B cell (primary cell): ENCODE measurements at regions not wholly inside any gene's neighbourhood (a gene's known extent, or its start where the extent isn't known, plus 50 kb on each side); places are given as distances from the start of the nearest gene placed in this dataset.

Experiments used
- ATAC-seq: fragments of 200-7000 bp; cut with Tn5 transposase; one replicate; pipeline ENCODE4 v1.10.0; 2021; ENCODE audit warnings: low read depth, mild to moderate bottlenecking, moderate number of reproducible peaks, moderate library complexity
- CTCF ChIA-PET: fragments of 350-600 bp; sonication (Branson Sonifier 250); formaldehyde crosslinking; loops from one replicate; lab custom pipeline; 2021; ENCODE audit warnings: antibody characterized with exemption, inconsistent platforms; lab: Charles Lee
- POLR2A ChIA-PET: fragments of 350-600 bp; sonication (Branson Sonifier 250); formaldehyde crosslinking; loops from one replicate; lab custom pipeline; 2021; ENCODE audit warnings: antibody characterized with exemption; lab: Charles Lee
- DNase-seq: peaks from one replicate; pipeline ENCODE4 v3.0.0; 2013
- H2AFZ ChIP-seq: 2 replicates; pipeline ENCODE4 v1.6.1; 2012; ENCODE audit warnings: mild to moderate bottlenecking, low read depth, low read length; ENCODE audit not compliant: insufficient read depth, poor library complexity, severe bottlenecking
- H3K27ac ChIP-seq, 2 donors: 1 replicate in 1 of 2; 2 replicates in 1 of 2; pipeline ENCODE4 v1.5.1; 2012 to 2013; ENCODE audit warnings: low read length in 2 of 2, mild to moderate bottlenecking in 2 of 2, moderate library complexity in 1 of 2
- H3K27me3 ChIP-seq, 4 experiments: fragments of 200-600 bp in 1 of 4; sonication (generic) in 1 of 4; replicated peaks in 1 of 4; 1 replicate in 2 of 4; 2 replicates in 2 of 4; pipeline versions ENCODE4 v1.6.1 to v1.7.0; 2013 to 2016; ENCODE audit warnings: low read length in 3 of 4, mild to moderate bottlenecking in 2 of 4, mixed read lengths in 1 of 4, moderate library complexity in 1 of 4; ENCODE audit not compliant: insufficient read depth in 4 of 4, control insufficient read depth in 3 of 4; ENCODE audit errors: control extremely low read depth in 1 of 4
- H3K36me3 ChIP-seq, 2 experiments: replicated peaks in 1 of 2; 1 replicate in 1 of 2; 2 replicates in 1 of 2; pipeline versions ENCODE4 v1.6.1 to v1.7.1; 2013; ENCODE audit warnings: low read length in 1 of 2; ENCODE audit not compliant: insufficient read depth in 2 of 2, control insufficient read depth in 1 of 2; ENCODE audit errors: control extremely low read depth in 1 of 2, extremely low read depth in 1 of 2
- H3K4me1 ChIP-seq, 2 donors: fragments of 200-600 bp in 1 of 2; sonication (generic) in 1 of 2; 1 replicate in 1 of 2; 2 replicates in 1 of 2; pipeline versions ENCODE4 v1.5.1 to v1.6.1; 2013 to 2017; ENCODE audit warnings: low read length in 2 of 2; ENCODE audit not compliant: control insufficient read depth in 2 of 2, insufficient read depth in 2 of 2
- H3K4me2 ChIP-seq: replicated peaks from 2 replicates; pipeline ENCODE3; 2012; ENCODE audit warnings: mild to moderate bottlenecking, low read depth, low read length; ENCODE audit not compliant: poor library complexity, severe bottlenecking
- H3K4me3 ChIP-seq, 5 experiments: fragments of 200-600 bp in 1 of 5; sonication (generic) in 1 of 5; 1 replicate in 3 of 5; 2 replicates in 2 of 5; pipeline versions ENCODE4 v1.5.1 to v1.7.0; 2011 to 2016; ENCODE audit warnings: low read length in 4 of 5, mild to moderate bottlenecking in 4 of 5, low read depth in 2 of 5, control low read depth in 1 of 5, moderate library complexity in 1 of 5; ENCODE audit not compliant: insufficient read depth in 1 of 5; ENCODE audit errors: control extremely low read depth in 1 of 5, extremely low read depth in 1 of 5
- H3K79me2 ChIP-seq: fragments of 200-600 bp; sonication (generic); one replicate; pipeline ENCODE4 v1.6.0; 2016; ENCODE audit warnings: low read length; ENCODE audit not compliant: control insufficient read depth, insufficient read depth
- H3K9ac ChIP-seq: fragments of 200-600 bp; sonication (generic); 2 replicates; pipeline ENCODE4 v1.6.1; 2017; ENCODE audit warnings: mild to moderate bottlenecking, low read length, moderate library complexity
- H3K9me3 ChIP-seq, 3 donors: one replicate each; pipeline versions ENCODE4 v1.6.1 to v1.7.1; 2013; ENCODE audit warnings: low read length in 2 of 3; ENCODE audit not compliant: control insufficient read depth in 2 of 3, insufficient read depth in 1 of 3; ENCODE audit errors: control extremely low read depth in 1 of 3
- H4K20me1 ChIP-seq: 2 replicates; pipeline ENCODE4 v1.6.0; 2012; ENCODE audit warnings: mild to moderate bottlenecking, low read length; ENCODE audit not compliant: insufficient read depth, control insufficient read depth, poor library complexity, severe bottlenecking
- H3K27ac Mint-ChIP-seq: one replicate; pipeline ENCODE4 v1.8.0; 2021; ENCODE audit warnings: mixed read lengths
- H3K27me3 Mint-ChIP-seq: one replicate; pipeline ENCODE4 v1.8.0; 2021; ENCODE audit warnings: mixed read lengths
- H3K4me1 Mint-ChIP-seq: one replicate; pipeline ENCODE4 v1.8.0; 2021; ENCODE audit warnings: mixed read lengths
- H3K4me3 Mint-ChIP-seq: one replicate; pipeline ENCODE4 v1.8.0; 2021; ENCODE audit warnings: mixed read lengths
- H3K9me3 Mint-ChIP-seq: one replicate; pipeline ENCODE4 v1.8.0; 2022; ENCODE audit warnings: mixed read lengths; ENCODE audit not compliant: insufficient read depth
- CTCF ChIP-seq: fragments of 200-600 bp; IDR thresholded peaks from one replicate; pipeline ENCODE4 v1.8.0; 2022; ENCODE audit warnings: antibody characterized with exemption, mild to moderate bottlenecking
- EZH2 ChIP-seq: IDR thresholded peaks from 2 replicates; pipeline ENCODE4 v1.6.1; 2012; ENCODE audit warnings: borderline replicate concordance, low read depth, mild to moderate bottlenecking, moderate library complexity, low read length; ENCODE audit not compliant: insufficient read depth, poor library complexity, severe bottlenecking
- WGBS: methylation state at CpG from one replicate; pipeline ENCODE4 v1.1.5; 2013; ENCODE audit warnings: missing lambda C conversion rate; ENCODE audit not compliant: insufficient coverage; 5-methylcytosine and 5-hydroxymethylcytosine counted together
- intact Hi-C: fragments of 100-400 bp; cut with micrococcal nuclease; formaldehyde crosslinking; loops from one replicate; pipeline ENCODE4 v1.10.0; 2022

DNA sequence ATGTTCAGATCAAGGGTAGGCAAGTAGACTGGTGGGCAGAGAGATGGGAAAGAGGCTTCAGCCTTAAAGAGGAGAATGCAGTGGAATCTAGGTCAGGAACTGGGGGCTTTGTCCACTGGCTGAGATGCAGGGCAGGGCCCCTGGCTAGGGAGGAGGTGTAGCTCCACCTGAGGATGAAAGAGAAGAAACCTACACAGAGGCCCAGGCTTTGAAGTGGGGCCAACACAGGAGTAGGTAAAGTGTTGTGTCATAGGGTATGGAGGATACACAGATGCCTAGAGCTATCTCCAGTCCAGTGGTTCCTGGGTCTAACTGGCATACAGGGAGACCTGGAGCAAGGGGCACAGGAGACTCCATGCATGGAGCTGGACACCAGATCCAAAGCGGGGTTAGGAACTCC lies 73.5 kb downstream of the RASSF10 start:
- no peak overlapping the region for H3K4me3 ChIP-seq
- H4K20me1 ChIP-seq = no peaks in the 10 kb centered on the region
- ATAC-seq = no peak
- H3K36me3 ChIP-seq = no peaks in the 10 kb centered on the region
- H3K79me2 ChIP-seq = no peaks in the 10 kb centered on the region
- no peak overlapping the region for H3K4me3 Mint-ChIP-seq
- no peaks in the 10 kb centered on the region for H3K27me3 ChIP-seq
- ChIA-PET POLR2A (no interaction called here), CTCF (no interaction called here)
- no peak overlapping the region for H3K27ac Mint-ChIP-seq
- H3K4me1 Mint-ChIP-seq = no peaks in the 10 kb centered on the region
- no peaks in the 10 kb centered on the region for H3K9me3 ChIP-seq
- H3K9ac ChIP-seq = no peak overlapping the region
- H3K27ac ChIP-seq = no peak overlapping the region
- DNase-seq = no peak
- no peak overlapping the region for H3K4me2 ChIP-seq
- 100% methylated on average over 1 of the region's 1 CpG for WGBS
- peaks cover 37% of the 10 kb centered on the region for H3K27me3 Mint-ChIP-seq
- H3K4me1 ChIP-seq = no peaks in the 10 kb centered on the region
- H3K9me3 Mint-ChIP-seq = peaks cover 2% of the 10 kb centered on the region
- TF ChIP-seq CTCF (no peak), EZH2 (no peak)
- no peak overlapping the region for H2AFZ ChIP-seq
- intact Hi-C loops = no loop called here

GRCh38 chr11:13090228-13090708 lies 81.2 kb downstream of the RASSF10 start:
- Histone ChIP-seq H3K27me3 (no peaks in the 10 kb centered on the region), H3K79me2 (no peaks in the 10 kb centered on the region), H3K4me2 (no peak overlapping the region), H3K27ac (no peak overlapping the region), H3K4me3 (no peak overlapping the region), H3K9ac (no peak overlapping the region), H3K36me3 (no peaks in the 10 kb centered on the region), H2AFZ (no peak overlapping the region), H3K9me3 (no peaks in the 10 kb centered on the region), H4K20me1 (no peaks in the 10 kb centered on the region), H3K4me1 (no peaks in the 10 kb centered on the region)
- no CpG with 5 or more reads among the region's 2 CpGs for WGBS
- Mint-ChIP-seq H3K9me3 (no peaks in the 10 kb centered on the region), H3K4me1 (no peaks in the 10 kb centered on the region), H3K27me3 (peaks cover under 1% of the 10 kb centered on the region), H3K27ac (no peak overlapping the region), H3K4me3 (no peak overlapping the region)
- intact Hi-C loops = no loop called here
- TF ChIP-seq EZH2 (no peak), CTCF (no peak)
- ATAC-seq (no peak), DNase-seq (no peak)
- CTCF ChIA-PET = no interaction called here
- POLR2A ChIA-PET = no interaction called here
